K562 (cell line): ENCODE measurements at regions not wholly inside any gene's neighbourhood (a gene's known extent, or its start where the extent isn't known, plus 50 kb on each side); places are given as distances from the start of the nearest gene placed in this dataset.

ENCODE experiments used
- ATAC-seq: fragments of 200-7000 bp; cut with Tn5 transposase; 3 replicates; pipeline ENCODE4 v1.9.1; 2020; ENCODE audit warnings: moderate library complexity
- BruUV-seq: library from RNA; stranded (reverse); fragments of 400-500 nt; replicated peaks from 2 replicates; lab custom pipeline; 2021; lab: Mats Ljungman, UMichigan
- CTCF ChIA-PET: fragments of 300-600 bp; formaldehyde crosslinking; extraction: SDS; loops from one replicate; lab custom pipeline; 2021; ENCODE audit warnings: low intra/inter-chr PET ratio; lab: Yijun Ruan, JAX
- POLR2A ChIA-PET: fragments of 300-600, 350-650 bp; sonication (Branson Sonifier 250); formaldehyde crosslinking; extraction: SDS; loops from one replicate; lab custom pipeline; 2021; ENCODE audit warnings: antibody characterized with exemption, inconsistent platforms; lab: Yijun Ruan, JAX
- DNase-seq, 4 experiments: peaks; one replicate each; pipeline versions ENCODE4 v3.0.0 to v3.0.0-alpha.2; 2011 to 2018; ENCODE audit warnings: low spot score in 3 of 4, mixed read lengths in 3 of 4; ENCODE audit errors: extremely low read depth in 1 of 4
- FAIRE-seq: peaks from 2 replicates; lab custom pipeline; 2011; peaks lifted over from hg19 to GRCh38; lab: Jason Lieb, UNC
- H2AFZ ChIP-seq: 2 replicates; pipeline ENCODE4 v1.6.0; 2011; ENCODE audit warnings: low read depth, low read length, control low read depth, inconsistent platforms
- H3K27ac ChIP-seq: fragments of 200-600 bp; 3 replicates; pipeline ENCODE4 v1.8.0; 2011; ENCODE audit warnings: low read depth, mild to moderate bottlenecking, control low read depth, inconsistent platforms, low read length, moderate library complexity, mixed read lengths; ENCODE audit errors: extremely low read depth
- H3K27me3 ChIP-seq, 2 experiments: fragments of 300-600 bp in 1 of 2; 2 replicates in 1 of 2; 3 replicates in 1 of 2; pipeline versions ENCODE4 v1.6.0 to v1.8.0; 2011; ENCODE audit warnings: inconsistent platforms in 2 of 2, low read length in 2 of 2, mild to moderate bottlenecking in 1 of 2, mixed read lengths in 1 of 2, moderate library complexity in 1 of 2; ENCODE audit not compliant: control insufficient read depth in 2 of 2, insufficient read depth in 2 of 2
- H3K36me3 ChIP-seq: fragments of 300-600 bp; 3 replicates; pipeline ENCODE4 v1.8.0; 2011; ENCODE audit warnings: mild to moderate bottlenecking, low read length, inconsistent platforms; ENCODE audit not compliant: control insufficient read depth, insufficient read depth
- H3K4me1 ChIP-seq, 2 experiments: fragments of 200-600 bp in 1 of 2; replicated peaks in 1 of 2; 2 replicates in 1 of 2; 3 replicates in 1 of 2; pipeline versions ENCODE4 v1.5.1 to v1.8.0; 2011; ENCODE audit warnings: inconsistent platforms in 2 of 2, low read length in 2 of 2, mild to moderate bottlenecking in 1 of 2, mixed read lengths in 1 of 2, moderate library complexity in 1 of 2; ENCODE audit not compliant: control insufficient read depth in 2 of 2, insufficient read depth in 2 of 2
- H3K4me2 ChIP-seq: 2 replicates; pipeline ENCODE4 v1.6.1; 2011; ENCODE audit warnings: low read length, control low read depth, inconsistent platforms, mixed read lengths; ENCODE audit not compliant: insufficient read depth
- H3K4me3 ChIP-seq: fragments of 200-600 bp; sonication (generic), shearing (Covaris generic); 2 replicates; pipeline ENCODE4 v1.5.1; 2016; ENCODE audit warnings: control low read depth, inconsistent platforms
- H3K79me2 ChIP-seq: fragments of 200-600 bp; 3 replicates; pipeline ENCODE4 v1.8.0; 2011; ENCODE audit warnings: low read length, inconsistent platforms; ENCODE audit not compliant: control insufficient read depth, insufficient read depth
- H3K9ac ChIP-seq, 2 experiments: 2 replicates each; pipeline versions ENCODE4 v1.6.0 to v1.6.1; 2011; ENCODE audit warnings: low read depth in 2 of 2, low read length in 2 of 2, control low read depth in 1 of 2, inconsistent platforms in 1 of 2, mild to moderate bottlenecking in 1 of 2, mixed read lengths in 1 of 2; ENCODE audit not compliant: insufficient read depth in 1 of 2
- H3K9me1 ChIP-seq: one replicate; pipeline ENCODE4 v1.6.0; 2011; ENCODE audit warnings: inconsistent platforms, mild to moderate bottlenecking, low read length, moderate library complexity; ENCODE audit not compliant: control insufficient read depth, insufficient read depth
- H3K9me3 ChIP-seq: replicated peaks from 2 replicates; pipeline ENCODE4 v1.5.1; 2011; ENCODE audit warnings: low read depth, low read length, inconsistent platforms; ENCODE audit not compliant: control insufficient read depth, insufficient read depth
- H4K20me1 ChIP-seq: replicated peaks from 2 replicates; pipeline ENCODE4 v1.6.1; 2011; ENCODE audit warnings: low read length, inconsistent platforms, mixed read lengths; ENCODE audit not compliant: control insufficient read depth, insufficient read depth
- ATF7 ChIP-seq: fragments of 450-650 bp; IDR thresholded peaks from 2 replicates; pipeline ENCODE4 v1.7.1; 2014; ENCODE audit warnings: mild to moderate bottlenecking, moderate library complexity
- FOXP1 ChIP-seq: sonication (generic); formaldehyde crosslinking; IDR thresholded peaks from 2 replicates; pipeline ENCODE4 v1.8.0; 2022; ENCODE audit warnings: mild to moderate bottlenecking, missing genetic modification reagents
- IFI16 ChIP-seq: fragments of 250-450 bp; sonication (Bioruptor Pico); IDR thresholded peaks from 2 replicates; pipeline ENCODE4 v2.1.2; 2022; ENCODE audit warnings: mild to moderate bottlenecking, inconsistent platforms
- MCM3 ChIP-seq: fragments of 450-650 bp; IDR thresholded peaks from 2 replicates; pipeline ENCODE4 v1.6.1; 2016
- POLR3G ChIP-seq: IDR thresholded peaks from 2 replicates; pipeline ENCODE4 v1.6.1; 2011; ENCODE audit not compliant: insufficient read length, insufficient replicate concordance; ENCODE audit errors: extremely low read depth
- STAT5B ChIP-seq: fragments of 250-450 bp; sonication (Bioruptor Pico); IDR thresholded peaks from 2 replicates; pipeline ENCODE4 v1.8.0; 2021; ENCODE audit warnings: mild to moderate bottlenecking, inconsistent platforms
- WGBS: fragments of 100-300 bp; shearing (Covaris generic); methylation state at CpG from one replicate; pipeline ENCODE4 v1.1.6; 2016; ENCODE audit warnings: low coverage, mixed read lengths; ENCODE audit not compliant: insufficient coverage; ENCODE audit errors: missing lambda C conversion rate; 5-methylcytosine and 5-hydroxymethylcytosine counted together
- in situ Hi-C: fragments of 300-500 bp; cut with MboI; formaldehyde crosslinking; loops from 4 replicates; pipeline ENCODE4 v1.15.0; 2018; ENCODE audit warnings: inconsistent platforms, mixed read lengths
- intact Hi-C: fragments of 100-400 bp; cut with micrococcal nuclease; formaldehyde crosslinking; loops from 2 replicates; pipeline ENCODE4 v1.14.2; 2022
- TF ChIP-seq, protein P1 (sequence below): fragments of 250-450 bp; sonication (Bioruptor Pico); IDR thresholded peaks from 2 replicates; pipeline ENCODE4 v1.5.1; 2021; ENCODE audit warnings: mild to moderate bottlenecking
- TF ChIP-seq, protein P2 (sequence below): IDR thresholded peaks from 2 replicates; pipeline ENCODE4 v1.6.1; 2014; ENCODE audit warnings: antibody characterized with exemption

DNA sequence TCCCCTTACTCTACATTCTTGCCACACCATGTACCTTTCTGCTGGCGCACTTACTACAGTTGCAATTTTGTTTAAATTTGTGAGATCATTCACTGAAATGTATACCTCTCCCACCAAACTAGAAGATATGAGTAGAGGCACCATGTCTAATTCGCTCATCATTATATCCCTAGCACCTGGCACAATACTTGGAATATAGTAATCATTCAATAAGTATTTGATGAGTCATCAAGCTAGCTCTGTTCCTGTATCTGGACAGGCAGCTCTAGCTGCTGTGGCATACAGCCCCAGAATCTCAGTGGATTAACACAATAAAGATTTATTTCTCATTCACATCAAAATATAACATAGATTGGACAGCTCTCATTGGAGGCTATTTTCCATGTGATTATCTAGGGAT lies 245.9 kb downstream of the IDS start:
- H3K79me2 ChIP-seq: no peaks in the 10 kb centered on the region
- H3K4me1 ChIP-seq: no peaks in the 10 kb centered on the region
- in situ Hi-C loops (no loop called here), intact Hi-C loops (no loop called here)
- TF ChIP-seq, protein P1, sequence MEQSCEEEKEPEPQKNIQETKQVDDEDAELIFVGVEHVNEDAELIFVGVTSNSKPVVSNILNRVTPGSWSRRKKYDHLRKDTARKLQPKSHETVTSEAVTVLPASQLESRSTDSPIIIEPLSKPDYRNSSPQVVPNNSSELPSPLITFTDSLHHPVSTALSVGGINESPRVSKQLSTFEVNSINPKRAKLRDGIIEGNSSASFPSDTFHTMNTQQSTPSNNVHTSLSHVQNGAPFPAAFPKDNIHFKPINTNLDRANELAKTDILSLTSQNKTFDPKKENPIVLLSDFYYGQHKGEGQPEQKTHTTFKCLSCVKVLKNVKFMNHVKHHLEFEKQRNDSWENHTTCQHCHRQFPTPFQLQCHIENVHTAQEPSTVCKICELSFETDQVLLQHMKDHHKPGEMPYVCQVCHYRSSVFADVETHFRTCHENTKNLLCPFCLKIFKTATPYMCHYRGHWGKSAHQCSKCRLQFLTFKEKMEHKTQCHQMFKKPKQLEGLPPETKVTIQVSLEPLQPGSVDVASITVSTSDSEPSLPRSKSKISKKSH (CRISPR knock-in tag): no peak
- TF ChIP-seq FOXP1 (CRISPR knock-in tag) (no peak), MCM3 (no peak), STAT5B (CRISPR knock-in tag) (no peak), IFI16 (CRISPR knock-in tag) (no peak), ATF7 (no peak), POLR3G (no peak)
- TF ChIP-seq, protein P2, sequence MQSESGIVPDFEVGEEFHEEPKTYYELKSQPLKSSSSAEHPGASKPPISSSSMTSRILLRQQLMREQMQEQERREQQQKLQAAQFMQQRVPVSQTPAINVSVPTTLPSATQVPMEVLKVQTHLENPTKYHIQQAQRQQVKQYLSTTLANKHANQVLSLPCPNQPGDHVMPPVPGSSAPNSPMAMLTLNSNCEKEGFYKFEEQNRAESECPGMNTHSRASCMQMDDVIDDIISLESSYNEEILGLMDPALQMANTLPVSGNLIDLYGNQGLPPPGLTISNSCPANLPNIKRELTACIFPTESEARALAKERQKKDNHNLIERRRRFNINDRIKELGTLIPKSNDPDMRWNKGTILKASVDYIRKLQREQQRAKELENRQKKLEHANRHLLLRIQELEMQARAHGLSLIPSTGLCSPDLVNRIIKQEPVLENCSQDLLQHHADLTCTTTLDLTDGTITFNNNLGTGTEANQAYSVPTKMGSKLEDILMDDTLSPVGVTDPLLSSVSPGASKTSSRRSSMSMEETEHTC: no peak
- no peak for FAIRE-seq
- ChIA-PET POLR2A (no interaction called here), CTCF (no interaction called here)
- H3K9me3 ChIP-seq: no peaks in the 10 kb centered on the region
- no peaks in the 10 kb centered on the region for H3K36me3 ChIP-seq
- WGBS: 4% methylated on average over 2 of the region's 2 CpGs
- H3K9me1 ChIP-seq: no peaks in the 10 kb centered on the region
- no peak overlapping the region for H3K4me3 ChIP-seq
- no TSS peak for BruUV-seq
- no peaks in the 10 kb centered on the region for H3K27me3 ChIP-seq
- no peak overlapping the region for H2AFZ ChIP-seq
- no peak for DNase-seq
- H3K27ac ChIP-seq: no peak overlapping the region
- no peak overlapping the region for H3K4me2 ChIP-seq
- H4K20me1 ChIP-seq: no peaks in the 10 kb centered on the region
- ATAC-seq: no peak
- H3K9ac ChIP-seq: no peak overlapping the region
